HG03575 (cell line): ENCODE measurements at regions not wholly inside any gene's neighbourhood (a gene's known extent, or its start where the extent isn't known, plus 50 kb on each side); places are given as distances from the start of the nearest gene placed in this dataset.

Source experiments
- ATAC-seq: cut with Tn5 transposase; IDR thresholded peaks from one replicate; pipeline ENCODE4 v1.9.1; 2021; ENCODE audit not compliant: unreplicated experiment, insufficient number of reproducible peaks, low FRiP score; ENCODE audit errors: extremely low read depth

- no peak for ATAC-seq
Observed at GRCh38 chr16:13519871-13520270, 400.1 kb upstream of the ERCC4 start.

DNA sequence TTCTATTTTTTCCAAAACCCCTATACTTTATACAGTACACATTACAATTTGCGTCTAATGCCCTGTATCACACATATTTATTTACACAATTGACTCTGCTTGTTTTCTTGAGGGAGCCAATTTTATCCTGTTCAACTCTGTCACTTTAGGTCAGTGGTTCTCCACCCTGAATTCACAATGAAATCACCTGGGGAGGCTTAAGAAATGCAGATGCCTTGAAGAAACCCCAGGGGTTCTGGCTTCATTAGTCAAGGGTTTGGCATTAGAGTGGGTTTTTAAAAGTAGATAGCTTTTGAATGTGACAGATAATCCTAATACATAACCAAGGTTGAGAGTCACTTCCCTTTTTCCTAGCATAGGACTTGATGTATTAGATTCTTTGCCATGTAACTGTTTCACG is 398.6 kb upstream of the ERCC4 start:
- no peak for ATAC-seq

- ATAC-seq: no peak
Observed at GRCh38 chr16:13527332-13527731, 392.6 kb upstream of the ERCC4 start.

- ATAC-seq: no peak
Observed at GRCh38 chr16:13528691-13529090, 391.3 kb upstream of the ERCC4 start.

DNA sequence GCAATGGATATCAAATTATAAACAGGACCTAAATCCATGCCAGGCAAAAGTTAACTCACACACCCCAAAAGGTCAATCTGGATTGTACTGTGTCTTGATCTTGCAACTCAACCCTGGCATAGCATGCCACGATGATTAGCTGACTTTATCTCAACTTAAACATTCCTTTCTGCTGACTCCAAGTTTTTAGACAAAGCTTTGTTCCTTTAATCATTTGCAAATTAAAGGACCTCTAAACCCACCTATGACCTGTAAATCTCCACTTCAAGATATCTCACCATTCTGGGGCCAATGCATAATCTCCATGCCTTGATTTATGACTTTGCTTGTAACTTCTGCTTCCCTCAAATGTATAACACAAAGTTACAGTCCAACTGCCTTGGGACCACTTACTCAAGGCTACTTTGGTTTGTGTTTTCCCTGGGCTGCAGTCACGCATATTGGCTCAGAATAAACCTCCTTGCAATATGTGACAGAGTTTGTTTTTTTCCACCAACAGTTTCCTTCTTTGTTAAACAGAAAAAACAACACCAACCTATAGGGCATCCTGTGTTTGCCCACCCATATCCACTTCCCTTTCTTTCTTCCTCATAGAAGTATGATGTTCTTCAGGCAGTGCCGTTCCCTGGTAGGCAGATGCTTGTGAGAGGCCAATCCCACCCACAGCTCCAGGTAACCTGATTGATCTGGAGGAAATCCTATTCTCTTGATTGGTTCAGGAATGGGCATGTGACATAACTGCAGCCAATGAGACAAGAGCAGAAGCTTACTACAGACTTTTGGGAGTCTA is 390.6 kb upstream of the ERCC4 start:
- no peak for ATAC-seq

DNA sequence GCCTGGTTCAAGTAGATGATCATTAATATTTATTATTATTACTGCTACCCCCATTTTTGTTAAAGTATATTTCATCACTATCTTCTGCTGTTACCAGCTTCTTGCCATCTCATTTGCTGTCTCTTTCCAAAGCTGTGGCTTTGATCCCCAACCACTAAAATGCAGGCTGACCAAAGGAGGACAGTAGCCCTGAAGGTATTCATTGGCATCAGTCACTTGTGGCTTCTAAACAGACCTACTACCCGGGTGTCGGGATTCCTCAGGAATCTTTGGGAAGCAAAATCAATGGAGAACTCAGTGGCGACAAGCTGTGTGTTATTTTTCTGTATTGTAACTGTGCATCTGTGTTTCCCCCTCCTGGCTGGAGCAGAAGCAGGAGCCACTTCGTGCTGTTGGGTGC is 379.2 kb upstream of the ERCC4 start:
- ATAC-seq: no peak

DNA sequence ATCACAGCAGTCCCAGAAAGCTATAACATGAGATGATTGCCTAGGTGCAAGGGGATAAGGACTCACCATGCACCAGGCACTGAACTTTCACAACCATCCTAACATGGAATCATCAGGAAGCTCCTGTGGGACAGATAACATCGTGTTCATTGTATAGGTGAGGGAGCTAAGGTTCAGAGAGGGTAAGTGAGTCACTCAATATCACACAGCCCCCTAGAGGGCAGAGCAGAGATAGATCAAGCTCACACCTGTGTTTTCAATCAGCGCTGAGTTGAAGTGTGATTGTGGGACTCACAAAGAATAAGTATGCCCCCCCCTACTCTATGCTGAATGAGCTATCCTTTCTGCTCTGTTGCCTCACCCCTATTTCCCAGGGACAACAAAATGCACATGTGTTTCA is 377.7 kb upstream of the ERCC4 start:
- ATAC-seq: no peak

- ATAC-seq: no peak
Observed at GRCh38 chr16:13543850-13544249, 376.1 kb upstream of the ERCC4 start.

DNA sequence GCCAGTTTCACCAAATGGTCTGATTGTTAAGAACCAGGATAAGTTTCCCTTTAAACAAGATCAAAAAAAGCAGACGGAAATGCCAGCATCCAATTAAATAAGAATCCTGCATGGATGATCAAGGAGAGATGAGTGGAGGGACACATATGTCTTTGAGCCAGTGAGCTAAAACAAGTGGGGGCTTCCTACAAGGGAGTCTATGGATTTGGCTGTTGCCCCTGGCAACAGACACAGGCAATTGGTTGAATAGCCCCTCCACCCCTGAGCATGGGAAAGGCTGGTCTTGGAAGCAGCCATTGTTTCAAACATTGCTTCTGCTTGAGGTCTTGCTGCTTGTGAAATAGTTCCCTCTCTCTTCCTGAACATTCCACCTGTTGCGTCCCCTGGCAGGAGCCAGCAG is 374.7 kb upstream of the ERCC4 start:
- ATAC-seq: no peak

GRCh38 chr16:13550254-13550653 is 369.7 kb upstream of the ERCC4 start:
- no peak for ATAC-seq

GRCh38 chr16:13552062-13552959 is 367.6 kb upstream of the ERCC4 start:
- ATAC-seq: no peak

GRCh38 chr16:13552960-13553257 is 367.0 kb upstream of the ERCC4 start:
- no peak for ATAC-seq

DNA sequence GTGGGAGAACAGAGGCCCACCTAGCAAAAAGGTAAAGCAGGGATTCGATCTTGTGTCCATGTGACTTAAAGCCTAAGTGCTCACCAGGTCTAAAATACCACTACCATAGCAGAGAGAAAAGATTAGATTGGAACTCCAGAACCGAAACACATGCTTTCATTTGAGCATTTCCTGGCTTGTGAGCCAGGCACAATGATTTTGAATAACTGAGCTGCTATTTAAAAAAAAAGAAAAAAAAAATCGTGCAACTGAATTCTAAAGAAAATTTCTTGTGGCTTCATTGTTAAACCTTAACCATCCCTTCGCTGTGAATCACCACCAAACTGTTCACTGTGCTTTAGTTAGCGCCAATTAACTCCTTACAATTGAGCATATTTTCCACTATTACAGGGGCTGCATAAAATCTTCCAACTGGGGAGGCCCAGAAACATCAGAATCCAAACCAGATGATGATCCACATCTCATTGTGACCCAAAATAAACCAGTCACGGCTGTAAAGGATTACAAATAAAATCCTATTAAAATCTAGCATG is 366.4 kb upstream of the ERCC4 start:
- no peak for ATAC-seq

DNA sequence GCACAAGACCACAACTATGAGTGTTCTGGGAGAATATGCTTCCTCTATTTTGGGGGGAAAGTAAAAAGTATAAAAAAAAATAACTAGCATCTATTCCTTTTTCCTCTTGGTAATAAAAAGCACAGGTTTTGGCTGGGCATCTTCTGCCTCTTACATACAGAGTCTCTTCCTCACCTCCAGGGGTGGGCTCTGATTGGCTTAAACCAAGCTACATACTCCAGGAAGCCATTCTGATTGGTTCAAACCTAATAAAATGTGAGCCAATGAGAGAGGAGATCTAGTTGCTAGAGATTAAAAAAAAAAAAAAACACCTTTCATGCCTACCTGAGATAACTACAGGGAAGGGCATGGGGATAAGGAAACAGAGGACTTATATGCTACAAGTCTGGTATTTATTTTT is 365.9 kb upstream of the ERCC4 start:
- ATAC-seq: no peak

DNA sequence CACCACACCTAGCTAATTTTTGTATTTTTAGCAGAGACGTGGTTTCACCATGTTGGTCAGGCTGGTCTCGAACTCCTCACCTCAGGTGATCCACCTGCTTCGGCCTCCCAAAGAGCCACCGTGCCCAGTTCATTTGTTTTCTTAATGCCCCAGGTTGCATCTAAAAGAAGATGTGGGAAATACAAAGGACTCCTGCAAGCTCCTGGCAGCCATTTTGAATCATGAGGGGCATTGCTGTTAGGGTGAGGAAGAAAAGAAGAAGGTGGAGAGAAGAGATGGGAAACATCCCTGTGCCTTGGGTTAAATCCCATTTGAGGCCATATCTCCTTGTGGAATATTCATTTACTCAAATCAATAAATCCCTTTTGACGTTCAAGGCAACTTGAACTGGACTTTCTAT is 365.3 kb upstream of the ERCC4 start:
- ATAC-seq: no peak

- no peak for ATAC-seq
Observed at GRCh38 chr16:13557418-13557817, 362.5 kb upstream of the ERCC4 start.

GRCh38 chr16:13558752-13559151 is 361.2 kb upstream of the ERCC4 start:
- no peak for ATAC-seq

DNA sequence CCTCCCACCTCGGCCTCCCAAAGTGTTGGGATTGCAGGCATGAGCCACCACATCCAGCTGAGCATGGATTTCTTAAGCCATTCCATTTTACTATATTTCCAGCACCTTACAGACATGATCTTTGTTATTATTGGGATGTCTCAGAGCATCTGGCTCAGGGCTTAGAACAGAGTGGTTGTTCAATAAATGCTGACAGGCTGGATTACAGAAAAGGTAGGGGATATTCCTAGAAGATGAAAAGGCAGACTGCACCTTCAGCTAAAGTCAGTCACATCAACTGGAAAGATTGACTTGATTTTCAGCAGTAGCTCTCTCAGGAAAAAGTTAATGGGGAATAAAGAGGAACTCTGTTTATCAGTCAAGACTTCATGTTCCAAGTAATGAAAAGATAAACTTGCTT is 360.3 kb upstream of the ERCC4 start:
- ATAC-seq: no peak

GRCh38 chr16:13560151-13560550 is 359.8 kb upstream of the ERCC4 start:
- no peak for ATAC-seq
